Limb (tissue), 2 donors: ENCODE measurements at regions not wholly inside any gene's neighbourhood (a gene's known extent, or its start where the extent isn't known, plus 50 kb on each side); places are given as distances from the start of the nearest gene placed in this dataset.
"Not testable (repeated sequence)": the region's sequence is repeated elsewhere in the genome, so short reads cannot be mapped to it uniquely, and the experiment has no call there.

Source experiments
- DNase-seq, 2 donors: peaks; one replicate each; pipeline ENCODE4 v3.0.0-alpha.2; 2016; ENCODE audit errors: extremely low spot score in 2 of 2

GRCh38 chr14:51342226-51342625 lies 102.2 kb downstream of the TMX1 start:
- no peak for DNase-seq

DNA sequence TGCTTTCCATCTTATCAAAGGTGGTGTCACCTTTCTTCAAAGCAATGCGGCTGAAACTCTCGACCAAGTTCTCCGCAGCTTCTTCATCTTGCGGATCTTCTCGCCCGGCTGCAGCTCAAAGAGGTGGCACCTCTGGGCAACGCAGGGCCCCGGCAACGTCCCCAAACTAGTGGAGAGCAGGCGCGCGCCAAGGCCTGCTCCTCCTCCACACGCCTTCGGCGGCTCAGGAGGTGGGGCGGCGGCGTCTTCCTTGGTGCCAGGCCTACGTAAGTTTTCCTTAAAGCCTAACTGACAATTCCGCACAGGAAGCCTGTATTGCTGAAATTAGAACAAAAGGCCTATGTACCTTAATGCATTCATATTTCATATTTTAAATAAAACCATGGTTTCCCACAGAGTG lies 112.0 kb downstream of the TMX1 start:
- DNase-seq = no peak

DNA sequence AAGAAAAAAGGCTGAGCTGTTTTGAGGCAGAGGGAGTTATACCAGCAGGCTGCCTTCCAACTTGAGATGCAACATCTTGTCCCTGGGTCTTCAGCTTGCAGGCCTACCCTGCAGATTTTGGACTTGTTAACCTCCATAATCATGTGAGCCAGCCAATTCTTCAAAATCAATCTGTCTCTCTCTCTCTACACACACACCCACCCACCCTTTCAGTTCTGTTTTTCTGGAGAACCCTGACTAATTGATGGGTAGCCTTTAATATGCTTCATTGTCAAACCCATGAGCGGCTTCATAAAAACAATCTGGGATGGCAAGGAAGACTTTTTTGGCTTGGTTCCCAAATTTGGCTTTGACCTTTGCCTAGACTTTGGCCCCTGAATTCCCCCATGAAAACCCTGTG lies 113.9 kb downstream of the TMX1 start:
- no peak for DNase-seq

GRCh38 chr14:51354846-51355245 lies 114.8 kb downstream of the TMX1 start:
- DNase-seq = no peak

DNA sequence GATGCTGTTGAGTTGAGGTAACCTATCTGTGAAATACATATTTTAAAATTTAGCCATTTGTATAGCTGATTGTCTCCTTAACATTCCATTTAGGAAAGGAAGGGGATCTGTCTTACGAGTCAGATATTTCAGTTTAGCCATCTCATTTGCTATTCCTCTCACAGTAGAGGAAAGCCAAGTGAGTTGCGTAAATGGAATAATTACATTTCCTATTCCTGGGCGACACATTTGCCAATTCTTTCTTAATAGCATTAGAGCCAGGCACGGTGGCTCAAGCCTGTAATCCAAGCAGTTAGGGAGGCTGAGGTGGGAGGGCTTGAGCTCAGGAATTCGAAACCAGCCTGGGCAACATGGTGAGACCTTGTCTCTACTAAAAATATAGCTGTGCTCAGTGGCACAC lies 116.3 kb downstream of the TMX1 start:
- no peak for DNase-seq

DNA sequence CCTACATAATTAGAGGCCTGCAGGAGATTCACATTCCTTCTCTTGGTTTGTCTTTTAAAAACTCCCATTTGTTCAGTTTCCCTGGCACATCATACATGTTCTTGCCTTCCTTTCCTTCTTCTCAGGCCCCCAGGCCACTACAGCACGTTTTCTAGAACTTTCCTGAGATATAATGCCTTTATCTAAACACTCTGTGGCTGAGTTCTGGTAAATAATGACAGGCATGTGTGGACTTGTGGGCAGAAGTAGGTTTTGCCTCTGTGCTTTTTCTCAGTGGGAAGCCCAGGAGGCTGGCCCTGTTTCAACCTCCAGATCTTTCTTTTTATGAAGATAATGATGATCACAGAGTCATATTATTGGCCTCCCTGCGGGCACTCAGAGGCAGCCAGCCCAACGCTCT lies 117.2 kb downstream of the TMX1 start:
- no peak for DNase-seq

- DNase-seq = no peak
Measured at GRCh38 chr14:51360592-51360991, 120.5 kb downstream of the TMX1 start.

DNA sequence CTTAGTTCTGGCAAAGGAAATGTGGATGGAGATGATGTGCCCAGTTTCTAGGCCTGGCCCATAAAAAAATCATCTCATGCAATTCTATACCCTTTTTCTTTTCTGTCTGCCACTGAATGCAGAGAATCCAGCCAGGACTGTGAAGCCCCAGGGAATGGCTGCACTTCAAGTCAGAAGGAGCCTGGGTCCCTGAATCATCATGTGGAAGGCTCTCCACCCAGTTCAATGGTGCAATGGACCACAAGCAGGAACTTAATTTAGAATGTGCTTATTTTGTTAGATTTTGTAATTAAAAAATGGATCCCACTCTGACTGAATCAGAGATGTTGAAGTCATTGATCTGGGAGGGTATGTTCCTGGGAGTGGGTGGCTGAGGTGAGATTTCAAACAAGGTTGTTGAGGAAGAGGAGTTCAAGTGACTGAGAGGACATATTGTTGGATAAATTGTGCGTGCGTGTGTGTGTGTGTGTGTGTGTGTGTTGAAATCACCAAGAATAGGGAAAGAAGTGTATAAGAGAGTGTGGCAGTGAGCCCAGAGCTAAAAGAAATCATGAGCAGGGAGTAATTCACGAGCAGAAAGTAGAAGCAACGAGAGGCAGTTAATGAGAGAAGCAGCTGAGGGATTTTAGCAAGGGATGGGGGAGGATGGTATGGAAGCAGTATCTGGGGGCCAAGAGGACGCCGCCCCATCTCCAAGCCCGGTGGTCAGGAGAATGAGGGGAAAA lies 125.4 kb downstream of the TMX1 start:
- no peak for DNase-seq

GRCh38 chr14:51366460-51366859 lies 126.4 kb downstream of the TMX1 start:
- not testable (repeated sequence) for DNase-seq

DNA sequence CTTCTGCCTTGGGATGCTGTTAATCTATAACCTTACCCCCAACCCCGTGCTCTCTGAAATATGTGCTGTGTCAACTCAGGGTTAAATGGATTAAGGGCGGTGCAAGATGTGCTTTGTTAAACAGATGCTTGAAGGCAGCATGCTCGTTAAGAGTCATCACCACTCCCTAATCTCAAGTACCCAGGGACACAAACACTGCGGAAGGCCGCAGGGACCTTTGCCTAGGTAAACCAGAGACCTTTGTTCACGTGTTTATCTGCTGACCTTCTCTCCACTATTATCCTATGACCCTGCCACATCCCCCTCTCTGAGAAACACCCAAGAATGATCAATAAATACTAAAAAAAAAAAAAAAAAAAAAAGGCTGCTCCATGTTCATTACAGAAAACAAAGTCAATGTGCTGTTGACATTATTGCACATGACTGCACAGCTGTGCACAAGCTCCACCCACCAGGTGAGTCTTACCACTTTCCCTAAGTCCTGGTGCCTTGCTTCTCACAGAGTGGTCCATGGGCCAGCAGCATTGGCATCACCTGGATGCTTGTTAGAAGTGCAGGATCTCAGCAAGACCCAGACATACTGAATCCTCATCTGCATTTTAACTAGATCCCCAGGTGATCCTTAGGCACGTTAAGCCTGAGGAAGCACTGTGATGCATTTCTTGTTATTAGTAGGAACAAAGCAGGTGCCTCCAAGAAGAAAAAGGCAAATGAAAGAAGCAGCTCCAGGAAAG lies 127.0 kb downstream of the TMX1 start:
- not testable (repeated sequence) for DNase-seq

DNA sequence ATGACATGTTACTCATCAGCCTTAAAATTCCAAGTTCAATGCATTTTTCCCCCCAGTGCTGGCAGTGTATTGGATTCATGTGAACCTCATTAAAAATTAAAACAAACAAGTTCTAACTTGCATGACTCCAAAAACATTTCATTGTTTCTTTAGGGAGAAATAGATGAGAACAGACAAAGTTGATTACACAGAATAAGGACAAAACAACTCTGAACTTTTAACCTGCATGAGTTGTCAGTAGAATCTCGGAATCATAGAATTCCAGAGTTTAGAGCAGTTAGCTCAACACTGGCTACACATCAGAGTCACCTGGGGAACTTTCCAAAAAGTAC lies 127.5 kb downstream of the TMX1 start:
- DNase-seq = no peak

- DNase-seq = peak in 1 of 2 donors; percentile 68
Measured at GRCh38 chr14:51368721-51369163, 128.7 kb downstream of the TMX1 start.

- DNase-seq = no peak
Measured at GRCh38 chr14:51369814-51370213, 129.8 kb downstream of the TMX1 start.

GRCh38 chr14:51370758-51371386 lies 130.8 kb downstream of the TMX1 start:
- DNase-seq = no peak

DNA sequence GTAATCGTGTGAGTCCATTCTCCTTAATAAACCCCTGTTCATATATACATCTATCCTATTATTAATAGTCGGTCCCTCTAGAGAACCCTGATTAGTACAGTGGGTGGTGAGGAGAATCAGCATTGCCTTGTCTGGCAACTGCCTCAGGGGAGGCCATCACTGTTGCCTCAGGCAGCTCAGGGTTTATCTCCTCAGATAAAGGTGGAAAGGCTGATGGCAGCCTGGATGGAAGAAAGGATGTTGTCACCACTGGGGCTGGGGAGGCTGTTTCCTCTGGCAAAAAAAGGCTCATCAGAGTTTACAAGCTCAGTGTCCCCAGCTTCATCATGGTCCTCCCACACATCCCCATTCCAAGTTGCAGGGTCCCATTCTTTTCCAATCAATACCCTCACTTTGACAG lies 137.1 kb downstream of the TMX1 start:
- DNase-seq = not testable (repeated sequence)

DNA sequence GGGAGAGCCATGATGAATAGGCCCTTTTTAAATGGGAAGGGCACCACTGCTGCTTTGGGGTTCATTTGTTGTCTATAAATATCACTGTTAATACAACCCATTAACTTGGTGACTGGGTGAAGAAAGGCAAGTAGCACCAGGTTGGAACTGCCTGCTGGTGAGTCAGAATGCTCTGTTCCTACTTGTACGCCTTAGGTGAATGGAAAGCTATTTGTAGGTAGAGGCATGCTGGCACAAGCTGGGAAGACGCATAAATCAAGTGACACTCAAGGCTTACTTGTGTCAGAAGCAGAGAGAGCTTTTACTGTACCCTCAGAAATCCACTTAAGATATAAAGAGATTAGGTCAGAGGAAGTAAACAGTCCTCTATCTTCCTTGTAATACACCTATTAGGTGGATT lies 142.5 kb downstream of the TMX1 start:
- DNase-seq = no peak

- no peak for DNase-seq
Measured at GRCh38 chr14:51386411-51386810, 146.4 kb downstream of the TMX1 start.

DNA sequence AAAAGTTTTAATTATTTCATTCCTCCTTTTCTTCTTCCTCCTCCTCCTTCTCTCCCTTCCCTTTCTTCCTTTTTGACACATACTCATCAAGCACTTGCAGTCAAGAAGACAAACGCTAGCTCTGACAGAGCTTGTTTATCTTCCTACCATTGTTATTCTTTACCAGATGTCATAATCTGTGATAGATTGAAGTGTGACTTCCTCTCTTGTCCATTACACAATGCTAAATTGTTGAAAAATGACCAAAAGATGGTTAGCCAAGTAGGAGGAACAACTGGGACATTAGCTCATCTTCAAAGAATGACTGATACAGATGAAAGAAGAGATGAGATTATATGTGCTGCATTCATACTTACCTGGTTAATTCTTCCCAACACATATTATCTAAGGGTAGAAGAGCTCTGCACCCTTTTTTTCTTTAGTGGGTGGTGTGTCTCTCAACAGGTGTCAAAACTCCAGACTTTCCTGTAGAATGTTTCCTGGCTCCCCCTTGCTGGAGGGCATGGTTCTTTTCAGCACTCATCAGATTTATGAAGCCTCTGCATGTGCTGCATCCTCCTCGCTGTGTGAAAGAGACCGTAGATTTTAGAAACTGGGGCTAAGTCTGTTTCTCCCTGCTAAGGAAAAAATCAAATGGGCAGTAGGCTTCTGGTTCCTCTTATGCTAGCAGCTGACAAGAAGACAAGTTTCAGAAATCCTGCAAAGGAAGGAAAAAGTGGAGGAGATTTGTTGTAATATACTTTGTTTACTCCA lies 147.1 kb downstream of the TMX1 start:
- DNase-seq = no peak

- DNase-seq = no peak
Measured at GRCh38 chr14:51392416-51392815, 152.4 kb downstream of the TMX1 start.

- no peak for DNase-seq
Measured at GRCh38 chr14:51394384-51394783, 154.3 kb downstream of the TMX1 start.

GRCh38 chr14:51394804-51395203 lies 154.8 kb downstream of the TMX1 start:
- DNase-seq = no peak

GRCh38 chr14:51395361-51395849 lies 155.4 kb downstream of the TMX1 start:
- DNase-seq = peak in 1 of 2 donors; percentile 52
